HG03571 (cell line): ENCODE measurements at regions not wholly inside any gene's neighbourhood (a gene's known extent, or its start where the extent isn't known, plus 50 kb on each side); places are given as distances from the start of the nearest gene placed in this dataset.
"Not testable (repeated sequence)": the region's sequence is repeated elsewhere in the genome, so short reads cannot be mapped to it uniquely, and the experiment has no call there.

Experiments
- ATAC-seq: cut with Tn5 transposase; IDR thresholded peaks from one replicate; pipeline ENCODE4 v1.9.1; 2021; ENCODE audit not compliant: unreplicated experiment

- ATAC-seq, result no peak
Measured at GRCh38 chr3:197373096-197373495, 74.7 kb upstream of the DLG1 start.

GRCh38 chr3:197372047-197372661 is 73.7 kb upstream of the DLG1 start:
- ATAC-seq, result no peak

GRCh38 chr3:197371591-197372046 is 73.2 kb upstream of the DLG1 start:
- no peak for ATAC-seq

- no peak for ATAC-seq
Measured at GRCh38 chr3:197369545-197369944, 71.1 kb upstream of the DLG1 start.

GRCh38 chr3:197368821-197369220 is 70.4 kb upstream of the DLG1 start:
- no peak for ATAC-seq

- no peak for ATAC-seq
Measured at GRCh38 chr3:197368330-197368729, 69.9 kb upstream of the DLG1 start.

GRCh38 chr3:197367081-197367780 is 68.8 kb upstream of the DLG1 start:
- ATAC-seq, result no peak

- ATAC-seq, result no peak
Measured at GRCh38 chr3:197366301-197367044, 68.1 kb upstream of the DLG1 start.

- no peak for ATAC-seq
Measured at GRCh38 chr3:197365586-197365985, 67.2 kb upstream of the DLG1 start.

GRCh38 chr3:197364410-197365071 is 66.1 kb upstream of the DLG1 start:
- ATAC-seq, result no peak

- ATAC-seq, result no peak
Measured at GRCh38 chr3:197363553-197364409, 65.4 kb upstream of the DLG1 start.

GRCh38 chr3:197362081-197362480 is 63.7 kb upstream of the DLG1 start:
- no peak for ATAC-seq

GRCh38 chr3:197360095-197360494 is 61.7 kb upstream of the DLG1 start:
- ATAC-seq, result not testable (repeated sequence)

GRCh38 chr3:197359476-197359875 is 61.1 kb upstream of the DLG1 start:
- not testable (repeated sequence) for ATAC-seq

- ATAC-seq, result no peak
Measured at GRCh38 chr3:197356741-197357140, 58.3 kb upstream of the DLG1 start.

GRCh38 chr3:197356275-197356674 is 57.9 kb upstream of the DLG1 start:
- no peak for ATAC-seq

GRCh38 chr3:197355713-197356112 is 57.3 kb upstream of the DLG1 start:
- ATAC-seq, result no peak

GRCh38 chr3:197354568-197355001 is 56.2 kb upstream of the DLG1 start:
- no peak for ATAC-seq

GRCh38 chr3:197353867-197354567 is 55.6 kb upstream of the DLG1 start:
- no peak for ATAC-seq
